ENCODE measurements at regions not wholly inside any gene's neighbourhood (a gene's known extent, or its start where the extent isn't known, plus 50 kb on each side); places are given as distances from the start of the nearest gene placed in this dataset.

DNA sequence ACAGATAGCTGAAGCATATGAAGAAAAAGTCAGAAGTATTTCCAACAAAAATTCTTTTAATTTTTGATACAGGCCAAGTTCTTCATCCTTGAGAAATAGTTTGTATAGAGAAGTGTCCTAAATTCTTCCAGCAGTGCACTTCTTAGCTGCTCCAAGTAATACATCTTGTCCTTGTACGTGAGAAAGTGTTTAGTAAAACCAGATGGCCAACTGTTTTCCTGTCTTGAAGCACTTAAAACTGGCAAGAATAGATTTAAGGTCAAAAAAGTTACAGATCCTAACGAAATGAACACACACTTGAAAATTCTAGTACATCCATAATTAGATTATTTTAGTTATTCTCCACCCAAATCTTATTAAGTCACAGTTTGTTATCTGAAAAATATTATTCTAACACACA is 52.2 kb upstream of the HSF2 start:
- peak; percentile 14 for DNase-seq (ENCODE audit: low spot score)

DNA sequence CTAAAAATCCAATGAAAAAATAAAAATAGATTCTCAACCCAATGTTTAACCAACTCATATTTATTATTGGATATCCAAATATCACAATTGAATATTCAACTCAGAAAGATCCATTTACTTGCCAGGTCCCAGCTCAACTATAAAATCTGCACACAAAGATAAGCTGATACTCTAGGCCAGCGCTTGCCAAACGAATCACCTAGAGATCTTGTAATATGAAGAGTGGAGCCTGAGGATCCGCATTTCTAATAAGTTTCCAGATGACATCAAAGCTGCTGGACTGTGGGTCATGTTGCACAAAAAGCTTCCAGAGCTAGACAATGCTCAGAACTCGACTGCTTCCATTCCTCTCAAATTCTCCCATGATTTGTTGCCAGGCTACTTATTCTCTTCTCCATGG is 51.7 kb upstream of the HSF2 start:
- DNase-seq (ENCODE audit: low spot score), result no peak

All from umbilical cord (tissue), 1 donor.